ENCODE measurements at regions not wholly inside any gene's neighbourhood (a gene's known extent, or its start where the extent isn't known, plus 50 kb on each side); places are given as distances from the start of the nearest gene placed in this dataset.

- CTCF ChIA-PET, result no interaction called here
- DNase-seq, result no peak
Observed at GRCh38 chr15:31163769-31164572, 62.4 kb upstream of the TRPM1 start.

GRCh38 chr15:31164573-31164912 lies 63.0 kb upstream of the TRPM1 start:
- Mint-ChIP-seq H3K36me3 (ENCODE audit: insufficient read depth, unreplicated experiment) (no peaks in the 10 kb centered on the region), H3K4me3 (ENCODE audit: low read depth, unreplicated experiment) (no peak overlapping the region), H3K9me3 (ENCODE audit: low read depth, unreplicated experiment) (no peaks in the 10 kb centered on the region), H3K27me3 (ENCODE audit: unreplicated experiment) (peaks cover 9% of the 10 kb centered on the region), H3K27ac (ENCODE audit: unreplicated experiment) (no peak overlapping the region), H3K4me1 (ENCODE audit: low read depth, unreplicated experiment) (no peaks in the 10 kb centered on the region)
- DNase-seq, result no peak
- intact Hi-C loops (cut with micrococcal nuclease; ENCODE audit: unreplicated experiment), result no loop called here
- no peak for TF ChIP-seq CTCF (IDR thresholded peaks at IDR 0.05; ENCODE audit: unreplicated experiment)
- CTCF ChIA-PET, result no interaction called here
- BruUV-seq (replicated peaks), result no TSS peak

More at GRCh38 chr15:31163769-31164572, 62.4 kb upstream of the TRPM1 start:
- BruUV-seq (replicated peaks), result no TSS peak
- Mint-ChIP-seq H3K4me1 (ENCODE audit: low read depth, unreplicated experiment) (no peaks in the 10 kb centered on the region), H3K27me3 (ENCODE audit: unreplicated experiment) (peaks cover 9% of the 10 kb centered on the region), H3K36me3 (ENCODE audit: insufficient read depth, unreplicated experiment) (no peaks in the 10 kb centered on the region), H3K27ac (ENCODE audit: unreplicated experiment) (no peak overlapping the region), H3K9me3 (ENCODE audit: low read depth, unreplicated experiment) (no peaks in the 10 kb centered on the region), H3K4me3 (ENCODE audit: low read depth, unreplicated experiment) (no peak overlapping the region)
- intact Hi-C loops (cut with micrococcal nuclease; ENCODE audit: unreplicated experiment), result no loop called here
- TF ChIP-seq CTCF (IDR thresholded peaks at IDR 0.05; ENCODE audit: unreplicated experiment), result no peak

GRCh38 chr15:31169558-31169957 lies 68.0 kb upstream of the TRPM1 start:
- no peaks in the 10 kb centered on the region for H3K9me3 Mint-ChIP-seq (ENCODE audit: low read depth, unreplicated experiment)

GRCh38 chr15:31171731-31172130 lies 70.2 kb upstream of the TRPM1 start:
- intact Hi-C loops (cut with micrococcal nuclease; ENCODE audit: unreplicated experiment), result no loop called here
- Mint-ChIP-seq H3K27ac (ENCODE audit: unreplicated experiment) (no peak overlapping the region), H3K36me3 (ENCODE audit: insufficient read depth, unreplicated experiment) (no peaks in the 10 kb centered on the region), H3K4me1 (ENCODE audit: low read depth, unreplicated experiment) (no peaks in the 10 kb centered on the region), H3K9me3 (ENCODE audit: low read depth, unreplicated experiment) (no peaks in the 10 kb centered on the region), H3K27me3 (ENCODE audit: unreplicated experiment) (peaks cover 9% of the 10 kb centered on the region), H3K4me3 (ENCODE audit: low read depth, unreplicated experiment) (no peak overlapping the region)
- TF ChIP-seq CTCF (IDR thresholded peaks at IDR 0.05; ENCODE audit: unreplicated experiment), result no peak
- no peak for DNase-seq
- CTCF ChIA-PET, result no interaction called here
- BruUV-seq (replicated peaks), result no TSS peak

More at GRCh38 chr15:31169558-31169957, 68.0 kb upstream of the TRPM1 start:
- Mint-ChIP-seq H3K27ac (ENCODE audit: unreplicated experiment) (no peak overlapping the region), H3K4me3 (ENCODE audit: low read depth, unreplicated experiment) (no peak overlapping the region), H3K36me3 (ENCODE audit: insufficient read depth, unreplicated experiment) (no peaks in the 10 kb centered on the region), H3K27me3 (ENCODE audit: unreplicated experiment) (peaks cover 9% of the 10 kb centered on the region), H3K4me1 (ENCODE audit: low read depth, unreplicated experiment) (no peaks in the 10 kb centered on the region)
- intact Hi-C loops (cut with micrococcal nuclease; ENCODE audit: unreplicated experiment), result no loop called here
- DNase-seq, result no peak
- no TSS peak for BruUV-seq (replicated peaks)
- TF ChIP-seq CTCF (IDR thresholded peaks at IDR 0.05; ENCODE audit: unreplicated experiment), result no peak
- CTCF ChIA-PET, result no interaction called here
